Astrocyte (in vitro differentiated cells and primary cell): ENCODE measurements at regions not wholly inside any gene's neighbourhood (a gene's known extent, or its start where the extent isn't known, plus 50 kb on each side); places are given as distances from the start of the nearest gene placed in this dataset.

Experiments
- DNase-seq: peaks from one replicate; pipeline ENCODE4 v3.0.0-alpha.2; 2010; ENCODE audit warnings: low read depth
- FAIRE-seq: peaks from 2 replicates; lab custom pipeline; 2011; peaks lifted over from hg19 to GRCh38; lab: Jason Lieb, UNC
- H2AFZ ChIP-seq: 2 replicates; pipeline ENCODE4 v1.6.0; 2012; ENCODE audit warnings: low read depth, low read length, inconsistent platforms
- H3K27ac ChIP-seq: 2 replicates; pipeline ENCODE4 v1.5.1; 2011; ENCODE audit warnings: low read depth, low read length, inconsistent platforms
- H3K27me3 ChIP-seq: 2 replicates; pipeline ENCODE4 v1.6.0; 2011; ENCODE audit warnings: low read length, inconsistent platforms; ENCODE audit not compliant: insufficient read depth
- H3K36me3 ChIP-seq: 2 replicates; pipeline ENCODE4 v1.5.1; 2011; ENCODE audit warnings: low read length, inconsistent platforms; ENCODE audit not compliant: insufficient read depth
- H3K4me1 ChIP-seq: 2 replicates; pipeline ENCODE4 v1.5.1; 2011; ENCODE audit warnings: low read length, inconsistent platforms; ENCODE audit not compliant: insufficient read depth
- H3K4me2 ChIP-seq: 2 replicates; pipeline ENCODE4 v1.6.0; 2012; ENCODE audit warnings: low read length, inconsistent platforms
- H3K4me3 ChIP-seq: 2 replicates; pipeline ENCODE4 v1.5.1; 2011; ENCODE audit warnings: low read depth, mild to moderate bottlenecking, low read length, inconsistent platforms; ENCODE audit not compliant: insufficient read depth
- H3K79me2 ChIP-seq: 2 replicates; pipeline ENCODE4 v1.6.0; 2012; ENCODE audit warnings: mild to moderate bottlenecking, low read length, inconsistent platforms; ENCODE audit not compliant: insufficient read depth
- H3K9ac ChIP-seq: 2 replicates; pipeline ENCODE4 v1.6.0; 2012; ENCODE audit warnings: mild to moderate bottlenecking, low read length, inconsistent platforms
- H3K9me3 ChIP-seq: 2 replicates; pipeline ENCODE4 v1.5.1; 2012; ENCODE audit warnings: low read depth, mild to moderate bottlenecking, low read length, inconsistent platforms; ENCODE audit not compliant: insufficient read depth
- H4K20me1 ChIP-seq: 2 replicates; pipeline ENCODE4 v1.6.0; 2012; ENCODE audit warnings: low read length, inconsistent platforms; ENCODE audit not compliant: insufficient read depth
- H3K27ac Mint-ChIP-seq: one replicate; pipeline ENCODE4 v1.8.0; 2021; ENCODE audit warnings: mild to moderate bottlenecking, mixed read lengths; ENCODE audit not compliant: unreplicated experiment
- H3K27me3 Mint-ChIP-seq: one replicate; pipeline ENCODE4 v1.8.0; 2021; ENCODE audit warnings: low read depth, mixed read lengths; ENCODE audit not compliant: unreplicated experiment
- H3K36me3 Mint-ChIP-seq: one replicate; pipeline ENCODE4 v1.8.0; 2021; ENCODE audit warnings: low read depth, mixed read lengths; ENCODE audit not compliant: unreplicated experiment
- H3K4me1 Mint-ChIP-seq: one replicate; pipeline ENCODE4 v1.8.0; 2021; ENCODE audit warnings: low read depth, mixed read lengths; ENCODE audit not compliant: unreplicated experiment
- H3K4me3 Mint-ChIP-seq: one replicate; pipeline ENCODE4 v1.8.0; 2021; ENCODE audit warnings: mild to moderate bottlenecking, moderate library complexity, mixed read lengths; ENCODE audit not compliant: unreplicated experiment
- H3K9me3 Mint-ChIP-seq: one replicate; pipeline ENCODE4 v1.8.0; 2021; ENCODE audit warnings: mild to moderate bottlenecking, mixed read lengths; ENCODE audit not compliant: unreplicated experiment
- CTCF ChIP-seq: IDR thresholded peaks from 2 replicates; pipeline ENCODE4 v1.5.1; 2011; ENCODE audit warnings: low read depth, mild to moderate bottlenecking, inconsistent platforms, low read length, moderate library complexity; ENCODE audit not compliant: insufficient read depth
- EZH2 ChIP-seq: IDR thresholded peaks from 2 replicates; pipeline ENCODE4 v1.6.1; 2012; ENCODE audit warnings: mild to moderate bottlenecking, low read length, inconsistent platforms; ENCODE audit not compliant: insufficient read depth

GRCh38 chr17:74115586-74115985, 87.9 kb upstream of the RPL38 start:
- Mint-ChIP-seq H3K36me3 (no peaks in the 10 kb centered on the region), H3K27me3 (peaks cover 28% of the 10 kb centered on the region), H3K27ac (peak overlapping the region; percentile 80), H3K4me1 (peaks cover 20% of the 10 kb centered on the region), H3K9me3 (peaks cover 6% of the 10 kb centered on the region), H3K4me3 (no peak overlapping the region)
- DNase-seq (no peak), FAIRE-seq (no peak)
- Histone ChIP-seq H3K79me2 (no peaks in the 10 kb centered on the region), H4K20me1 (no peaks in the 10 kb centered on the region), H3K4me3 (no peak overlapping the region), H2AFZ (no peak overlapping the region), H3K4me2 (peak overlapping the region; percentile 57), H3K9me3 (no peaks in the 10 kb centered on the region), H3K4me1 (peaks cover 13% of the 10 kb centered on the region), H3K9ac (no peak overlapping the region), H3K36me3 (no peaks in the 10 kb centered on the region), H3K27me3 (no peaks in the 10 kb centered on the region), H3K27ac (no peak overlapping the region)
- no peak for TF ChIP-seq EZH2
- TF ChIP-seq CTCF, result no peak

- peaks cover 20% of the 10 kb centered on the region for H3K4me1 Mint-ChIP-seq
- H3K4me3 ChIP-seq, result no peak overlapping the region
- peaks cover 29% of the 10 kb centered on the region for H3K27me3 Mint-ChIP-seq
- peaks cover under 1% of the 10 kb centered on the region for H3K36me3 Mint-ChIP-seq
- no peaks in the 10 kb centered on the region for H3K79me2 ChIP-seq
- H3K36me3 ChIP-seq, result no peaks in the 10 kb centered on the region
- DNase-seq (peak; percentile 4), FAIRE-seq (peak; percentile 52)
- peaks cover 13% of the 10 kb centered on the region for H3K4me1 ChIP-seq
- no peaks in the 10 kb centered on the region for H3K9me3 ChIP-seq
- H3K27ac Mint-ChIP-seq, result peak overlapping the region; percentile 70
- H3K9me3 Mint-ChIP-seq, result peaks cover 8% of the 10 kb centered on the region
- H3K4me2 ChIP-seq, result peak overlapping the region; percentile 57
- H4K20me1 ChIP-seq, result no peaks in the 10 kb centered on the region
- peak overlapping the region; percentile 39 for H3K9ac ChIP-seq
- peak overlapping the region; percentile 66 for H3K4me3 Mint-ChIP-seq
- H2AFZ ChIP-seq, result peak overlapping the region; percentile 15
- TF ChIP-seq CTCF (no peak), EZH2 (no peak)
- H3K27ac ChIP-seq, result peak overlapping the region; percentile 38
- H3K27me3 ChIP-seq, result no peaks in the 10 kb centered on the region
Observed at GRCh38 chr17:74116087-74116717, 87.3 kb upstream of the RPL38 start.

GRCh38 chr17:74117087-74117698, 86.3 kb upstream of the RPL38 start:
- peak overlapping the region; percentile 70 for H3K27ac Mint-ChIP-seq
- H4K20me1 ChIP-seq, result no peaks in the 10 kb centered on the region
- peak overlapping the region; percentile 57 for H3K4me2 ChIP-seq
- no peaks in the 10 kb centered on the region for H3K79me2 ChIP-seq
- DNase-seq (no peak), FAIRE-seq (no peak)
- H3K36me3 ChIP-seq, result no peaks in the 10 kb centered on the region
- H3K36me3 Mint-ChIP-seq, result peaks cover 3% of the 10 kb centered on the region
- H3K4me1 ChIP-seq, result peaks cover 13% of the 10 kb centered on the region
- no peaks in the 10 kb centered on the region for H3K27me3 ChIP-seq
- no peak overlapping the region for H2AFZ ChIP-seq
- no peak overlapping the region for H3K27ac ChIP-seq
- H3K9me3 ChIP-seq, result no peaks in the 10 kb centered on the region
- peak overlapping the region; percentile 39 for H3K9ac ChIP-seq
- peaks cover 32% of the 10 kb centered on the region for H3K27me3 Mint-ChIP-seq
- peaks cover 20% of the 10 kb centered on the region for H3K4me1 Mint-ChIP-seq
- H3K4me3 Mint-ChIP-seq, result no peak overlapping the region
- H3K9me3 Mint-ChIP-seq, result peaks cover 8% of the 10 kb centered on the region
- no peak overlapping the region for H3K4me3 ChIP-seq
- TF ChIP-seq CTCF (no peak), EZH2 (no peak)
